CD4-positive, alpha-beta memory T cell (primary cell): ENCODE measurements at regions not wholly inside any gene's neighbourhood (a gene's known extent, or its start where the extent isn't known, plus 50 kb on each side); places are given as distances from the start of the nearest gene placed in this dataset.

Source experiments
- CTCF ChIA-PET: fragments of 350-600 bp; sonication (Branson Sonifier 250); formaldehyde crosslinking; loops from one replicate; lab custom pipeline; 2021; ENCODE audit warnings: inconsistent platforms; ENCODE audit not compliant: partially characterized antibody; lab: Charles Lee
- POLR2A ChIA-PET: fragments of 350-600 bp; sonication (Branson Sonifier 250); formaldehyde crosslinking; loops from one replicate; lab custom pipeline; 2021; ENCODE audit not compliant: partially characterized antibody; lab: Charles Lee
- DNase-seq, 5 donors: peaks; one replicate each; pipeline versions ENCODE4 v3.0.0 to v3.0.0-alpha.2; 2020 to 2022; ENCODE audit warnings: mixed read lengths in 1 of 5
- H3K27ac ChIP-seq: one replicate; pipeline ENCODE4 v1.7.0; 2013; ENCODE audit warnings: low read depth, low read length
- H3K27me3 ChIP-seq: 2 replicates; pipeline ENCODE4 v1.7.0; 2013; ENCODE audit warnings: mild to moderate bottlenecking, low read length, moderate library complexity; ENCODE audit not compliant: insufficient read depth
- H3K36me3 ChIP-seq: 2 replicates; pipeline ENCODE4 v1.7.0; 2013; ENCODE audit warnings: mild to moderate bottlenecking, low read length, moderate library complexity; ENCODE audit not compliant: insufficient read depth
- H3K4me1 ChIP-seq: 2 replicates; pipeline ENCODE4 v1.7.0; 2013; ENCODE audit warnings: mild to moderate bottlenecking, low read length, moderate library complexity; ENCODE audit not compliant: insufficient read depth
- H3K4me3 ChIP-seq, 2 donors: one replicate each; pipeline ENCODE4 v1.7.0; 2013; ENCODE audit warnings: low read length in 2 of 2, mild to moderate bottlenecking in 1 of 2
- H3K9me3 ChIP-seq, 2 donors: one replicate each; pipeline ENCODE4 v1.7.0; 2013; ENCODE audit warnings: low read length in 2 of 2, control low read depth in 1 of 2; ENCODE audit not compliant: control insufficient read depth in 1 of 2
- H3K27ac Mint-ChIP-seq, 7 donors: one replicate each; pipeline ENCODE4 v1.8.0; 2020 to 2021; ENCODE audit warnings: mixed read lengths in 7 of 7, mild to moderate bottlenecking in 6 of 7, inconsistent platforms in 3 of 7, moderate library complexity in 3 of 7
- H3K27me3 Mint-ChIP-seq, 2 donors: one replicate each; pipeline ENCODE4 v1.8.0; 2020 to 2021; ENCODE audit warnings: mixed read lengths in 2 of 2
- H3K36me3 Mint-ChIP-seq, 2 donors: one replicate each; pipeline ENCODE4 v1.8.0; 2020 to 2021; ENCODE audit warnings: mixed read lengths in 2 of 2, inconsistent platforms in 1 of 2, mild to moderate bottlenecking in 1 of 2
- H3K4me1 Mint-ChIP-seq, 4 donors: one replicate each; pipeline ENCODE4 v1.8.0; 2020 to 2021; ENCODE audit warnings: mixed read lengths in 4 of 4, mild to moderate bottlenecking in 1 of 4
- H3K4me3 Mint-ChIP-seq, 8 donors: one replicate each; pipeline ENCODE4 v1.8.0; 2020 to 2021; ENCODE audit warnings: mixed read lengths in 8 of 8, mild to moderate bottlenecking in 7 of 8, moderate library complexity in 6 of 8, inconsistent platforms in 3 of 8
- H3K9me3 Mint-ChIP-seq, 8 donors: one replicate each; pipeline ENCODE4 v1.8.0; 2020 to 2021; ENCODE audit warnings: mixed read lengths in 8 of 8, mild to moderate bottlenecking in 5 of 8, inconsistent platforms in 3 of 8, moderate library complexity in 1 of 8
- intact Hi-C: fragments of 100-400 bp; cut with micrococcal nuclease; formaldehyde crosslinking; loops from one replicate; pipeline ENCODE4 v1.15.1; 2023

DNA sequence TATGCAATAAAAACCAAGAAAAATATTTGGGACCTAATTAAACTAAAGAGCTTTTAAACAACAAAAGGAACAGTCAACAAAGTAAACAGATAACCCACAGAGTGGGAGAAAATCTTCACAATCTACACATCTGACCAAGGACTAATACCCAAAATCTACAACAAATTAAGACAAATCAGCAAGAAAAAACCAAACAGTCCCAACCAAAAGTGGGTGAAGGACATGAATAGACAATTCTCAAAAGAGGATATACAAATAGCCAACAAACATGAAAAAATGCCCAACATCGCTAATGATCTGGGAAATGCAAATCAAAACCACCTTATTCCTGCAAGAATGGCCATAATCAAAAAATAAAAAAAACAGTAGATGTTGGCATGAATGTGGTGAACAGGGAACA lies 250.1 kb downstream of the C1D start:
- Histone ChIP-seq H3K9me3 (no peaks in the 10 kb centered on the region), H3K27ac (no peak overlapping the region), H3K27me3 (no peaks in the 10 kb centered on the region), H3K4me1 (no peaks in the 10 kb centered on the region), H3K36me3 (no peaks in the 10 kb centered on the region), H3K4me3 (no peak overlapping the region)
- no peaks in the 10 kb centered on the region for H3K4me1 Mint-ChIP-seq
- intact Hi-C loops: no loop called here
- no peaks in the 10 kb centered on the region for H3K36me3 Mint-ChIP-seq
- H3K4me3 Mint-ChIP-seq: no peak overlapping the region
- ChIA-PET CTCF (no interaction called here), POLR2A (no interaction called here)
- no peak for DNase-seq
- H3K9me3 Mint-ChIP-seq: peaks cover 2 to 19% (median 8%) of the 10 kb centered on the region in 8 donors
- peaks cover 3 to 9% of the 10 kb centered on the region in 2 donors for H3K27me3 Mint-ChIP-seq
- no peak overlapping the region for H3K27ac Mint-ChIP-seq

DNA sequence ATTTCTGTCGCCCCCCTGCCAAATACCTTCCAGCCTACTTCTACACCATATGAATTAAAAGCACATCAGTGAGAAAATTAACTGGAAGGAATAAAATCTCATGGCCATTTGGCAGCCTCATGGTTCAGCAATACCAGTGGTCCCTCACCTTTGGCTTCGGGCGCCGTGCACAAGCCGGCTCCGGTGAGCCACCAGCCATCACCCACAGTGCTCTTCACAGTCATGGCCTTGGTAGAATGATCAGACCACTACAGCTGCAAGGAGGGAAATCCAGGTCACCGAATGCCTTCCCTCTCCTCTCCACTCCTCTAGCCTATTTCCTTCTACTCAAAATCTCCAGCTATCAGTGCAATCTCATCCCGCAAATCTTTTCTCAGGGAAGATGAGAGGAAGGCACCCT lies 239.1 kb downstream of the C1D start:
- Histone ChIP-seq H3K36me3 (no peaks in the 10 kb centered on the region), H3K4me3 (no peak overlapping the region), H3K4me1 (no peaks in the 10 kb centered on the region), H3K27me3 (no peaks in the 10 kb centered on the region), H3K9me3 (no peaks in the 10 kb centered on the region), H3K27ac (no peak overlapping the region)
- POLR2A ChIA-PET: no interaction called here
- Mint-ChIP-seq H3K27ac (no peak overlapping the region), H3K9me3 (peaks cover 0 to 1% (median 0%) of the 10 kb centered on the region in 8 donors), H3K36me3 (no peaks in the 10 kb centered on the region), H3K4me3 (no peak overlapping the region), H3K27me3 (peaks cover 0 to 2% of the 10 kb centered on the region in 2 donors), H3K4me1 (no peaks in the 10 kb centered on the region)
- CTCF ChIA-PET: interaction anchor here (1.3 kb wide), 1 partner anchor 17 kb away, joined by 3 read pairs; no protein-coding TSS in a partner anchor
- DNase-seq: no peak
- intact Hi-C loops: no loop called here

DNA sequence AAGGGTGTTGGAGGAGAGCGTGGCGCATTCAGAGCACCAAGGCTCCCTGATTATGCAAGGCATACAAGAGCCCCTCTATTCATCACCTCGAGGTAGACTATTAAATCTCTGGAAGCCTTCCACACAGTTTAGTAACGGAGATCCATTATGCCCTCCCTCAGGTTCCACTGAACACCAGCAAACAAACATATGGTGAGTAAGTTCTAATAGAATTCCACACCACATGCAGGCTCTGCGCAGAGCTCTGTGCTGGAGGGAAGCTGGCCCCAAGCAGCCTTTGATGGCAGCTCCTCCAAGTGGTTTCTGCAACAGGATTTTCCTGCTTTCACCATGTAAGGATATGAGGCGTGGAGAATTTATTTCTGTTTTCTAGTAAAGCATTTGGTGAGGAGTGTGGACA lies 238.6 kb downstream of the C1D start:
- no peaks in the 10 kb centered on the region for H3K36me3 ChIP-seq
- no peaks in the 10 kb centered on the region for H3K4me1 ChIP-seq
- no peaks in the 10 kb centered on the region for H3K27me3 ChIP-seq
- DNase-seq: no peak
- intact Hi-C loops: no loop called here
- ChIA-PET POLR2A (no interaction called here), CTCF (interaction anchor here (1.3 kb wide), 1 partner anchor 16 kb away, joined by 3 read pairs; no protein-coding TSS in a partner anchor)
- Mint-ChIP-seq H3K4me1 (no peaks in the 10 kb centered on the region), H3K4me3 (no peak overlapping the region), H3K27ac (no peak overlapping the region), H3K36me3 (no peaks in the 10 kb centered on the region), H3K9me3 (peaks cover 0 to 1% (median 0%) of the 10 kb centered on the region in 8 donors), H3K27me3 (peaks cover 0 to 2% of the 10 kb centered on the region in 2 donors)
- H3K4me3 ChIP-seq: no peak overlapping the region
- H3K9me3 ChIP-seq: no peaks in the 10 kb centered on the region
- H3K27ac ChIP-seq: no peak overlapping the region

DNA sequence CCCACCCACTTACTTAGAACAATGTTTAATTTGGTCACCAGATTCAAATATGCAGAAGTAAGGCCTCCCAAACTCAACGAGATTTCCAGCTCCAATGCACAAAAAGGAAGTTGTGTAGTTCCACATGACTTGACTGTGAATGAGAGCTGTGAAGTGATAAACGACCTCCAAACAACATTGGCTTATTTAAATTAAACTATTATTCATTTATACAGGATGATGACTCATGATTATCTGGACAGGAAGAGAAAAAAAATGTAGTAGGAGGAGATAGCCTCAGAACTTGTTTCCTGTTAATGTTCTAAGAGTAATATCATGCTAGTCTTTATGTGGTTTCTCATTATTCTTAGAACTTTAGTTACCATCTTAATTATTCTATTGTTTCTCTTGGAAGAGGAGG lies 237.3 kb downstream of the C1D start:
- no peaks in the 10 kb centered on the region for H3K4me1 ChIP-seq
- Mint-ChIP-seq H3K9me3 (peaks cover 0 to 1% (median 0%) of the 10 kb centered on the region in 8 donors), H3K36me3 (no peaks in the 10 kb centered on the region), H3K27me3 (peaks cover 0 to 2% of the 10 kb centered on the region in 2 donors), H3K4me3 (no peak overlapping the region), H3K4me1 (no peaks in the 10 kb centered on the region), H3K27ac (no peak overlapping the region)
- H3K27me3 ChIP-seq: no peaks in the 10 kb centered on the region
- CTCF ChIA-PET: no interaction called here
- no peaks in the 10 kb centered on the region for H3K36me3 ChIP-seq
- no peaks in the 10 kb centered on the region for H3K9me3 ChIP-seq
- POLR2A ChIA-PET: no interaction called here
- no peak for DNase-seq
- intact Hi-C loops: no loop called here
- H3K4me3 ChIP-seq: no peak overlapping the region
- H3K27ac ChIP-seq: no peak overlapping the region

DNA sequence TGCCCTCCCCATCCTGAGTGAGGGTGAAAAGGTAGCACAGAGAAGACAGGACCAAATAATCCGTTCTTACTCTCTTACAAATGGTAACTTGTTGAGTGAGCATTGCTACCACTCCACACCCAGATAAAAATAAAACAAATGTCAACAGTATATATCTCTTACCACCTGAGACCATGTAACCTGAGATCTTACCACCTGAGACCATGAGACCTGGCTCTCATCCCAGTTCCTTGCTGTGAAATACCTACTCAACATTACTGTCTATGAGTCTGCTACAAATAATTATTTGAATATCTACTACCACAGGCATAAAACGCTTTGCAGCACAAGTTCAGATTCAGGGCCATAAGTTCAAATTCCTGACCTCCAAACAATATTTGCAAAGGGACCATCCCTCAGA lies 234.7 kb downstream of the C1D start:
- CTCF ChIA-PET: no interaction called here
- Histone ChIP-seq H3K27me3 (no peaks in the 10 kb centered on the region), H3K36me3 (no peaks in the 10 kb centered on the region), H3K4me1 (no peaks in the 10 kb centered on the region), H3K4me3 (no peak overlapping the region), H3K9me3 (no peaks in the 10 kb centered on the region), H3K27ac (no peak overlapping the region)
- H3K27ac Mint-ChIP-seq: no peak overlapping the region
- H3K9me3 Mint-ChIP-seq: peaks cover 0 to 5% (median 0%) of the 10 kb centered on the region in 8 donors
- no peaks in the 10 kb centered on the region for H3K36me3 Mint-ChIP-seq
- intact Hi-C loops: no loop called here
- DNase-seq: no peak
- peaks cover 0 to 2% of the 10 kb centered on the region in 2 donors for H3K27me3 Mint-ChIP-seq
- no peak overlapping the region for H3K4me3 Mint-ChIP-seq
- no peaks in the 10 kb centered on the region for H3K4me1 Mint-ChIP-seq
- POLR2A ChIA-PET: no interaction called here

- Mint-ChIP-seq H3K4me3 (no peak overlapping the region), H3K27ac (no peak overlapping the region), H3K4me1 (no peaks in the 10 kb centered on the region), H3K27me3 (peaks cover 0 to under 1% of the 10 kb centered on the region in 2 donors), H3K36me3 (no peaks in the 10 kb centered on the region), H3K9me3 (peaks cover 0 to 5% (median 0%) of the 10 kb centered on the region in 8 donors)
- Histone ChIP-seq H3K36me3 (no peaks in the 10 kb centered on the region), H3K27ac (no peak overlapping the region), H3K27me3 (no peaks in the 10 kb centered on the region), H3K9me3 (no peaks in the 10 kb centered on the region), H3K4me3 (no peak overlapping the region), H3K4me1 (no peaks in the 10 kb centered on the region)
- ChIA-PET CTCF (interaction anchor here (1.0 kb wide), 1 partner anchor 19 kb away, joined by 3 read pairs; no protein-coding TSS in a partner anchor), POLR2A (no interaction called here)
- no peak for DNase-seq
- intact Hi-C loops: no loop called here
Observed at GRCh38 chr2:67829470-67829869, 233.3 kb downstream of the C1D start.

DNA sequence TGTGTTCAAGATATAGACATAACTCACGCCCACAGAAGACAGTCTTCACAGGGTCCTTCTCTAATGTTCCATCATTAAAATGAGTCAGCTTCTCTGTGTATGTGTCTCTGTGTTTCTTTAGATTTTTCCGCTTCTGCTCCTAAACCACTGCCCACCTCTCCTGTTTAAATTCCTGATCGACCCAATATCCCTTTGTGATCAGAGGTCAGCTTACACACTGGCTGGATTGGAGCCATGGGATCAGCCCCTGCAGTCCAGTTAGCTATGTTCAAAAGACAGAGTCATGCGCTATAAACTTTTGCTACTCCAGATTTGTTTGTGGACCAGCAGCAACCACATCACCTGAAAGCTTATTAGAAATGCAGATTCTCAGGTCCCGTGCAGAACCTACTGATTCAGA lies 229.2 kb downstream of the C1D start:
- H3K27me3 Mint-ChIP-seq: no peaks in the 10 kb centered on the region
- DNase-seq: no peak
- intact Hi-C loops: no loop called here
- ChIA-PET POLR2A (no interaction called here), CTCF (no interaction called here)
- Histone ChIP-seq H3K27ac (no peak overlapping the region), H3K4me3 (no peak overlapping the region), H3K4me1 (no peaks in the 10 kb centered on the region), H3K27me3 (no peaks in the 10 kb centered on the region), H3K36me3 (no peaks in the 10 kb centered on the region), H3K9me3 (no peaks in the 10 kb centered on the region)
- H3K27ac Mint-ChIP-seq: no peak overlapping the region
- H3K36me3 Mint-ChIP-seq: no peaks in the 10 kb centered on the region
- no peaks in the 10 kb centered on the region for H3K4me1 Mint-ChIP-seq
- peaks cover 0 to 5% (median 0%) of the 10 kb centered on the region in 8 donors for H3K9me3 Mint-ChIP-seq
- H3K4me3 Mint-ChIP-seq: no peak overlapping the region

DNA sequence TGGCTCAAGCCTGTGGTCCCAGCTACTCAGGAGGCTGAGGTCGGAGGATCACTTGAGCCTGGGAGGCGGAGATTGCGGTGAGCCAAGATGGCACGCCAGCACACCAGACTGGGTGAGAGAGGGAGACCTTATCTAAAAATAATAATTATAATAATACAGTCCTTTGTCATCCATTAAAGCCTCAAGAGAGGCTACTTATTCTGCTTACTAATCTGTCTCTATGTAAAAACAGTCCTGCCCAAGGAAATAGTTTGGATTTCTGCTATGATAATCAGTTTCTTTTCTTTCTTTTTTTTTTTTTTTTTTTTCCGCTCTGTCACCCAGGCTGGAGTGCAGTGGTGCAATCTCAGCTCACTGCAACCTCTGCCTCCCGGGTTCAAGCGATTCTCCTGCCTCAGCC lies 228.3 kb downstream of the C1D start:
- Mint-ChIP-seq H3K36me3 (no peaks in the 10 kb centered on the region), H3K27me3 (no peaks in the 10 kb centered on the region), H3K4me3 (no peak overlapping the region), H3K4me1 (no peaks in the 10 kb centered on the region), H3K27ac (no peak overlapping the region), H3K9me3 (peaks cover 0 to 5% (median 0%) of the 10 kb centered on the region in 8 donors)
- no peak for DNase-seq
- POLR2A ChIA-PET: no interaction called here
- H3K9me3 ChIP-seq: no peaks in the 10 kb centered on the region
- no peaks in the 10 kb centered on the region for H3K36me3 ChIP-seq
- H3K27me3 ChIP-seq: no peaks in the 10 kb centered on the region
- H3K27ac ChIP-seq: no peak overlapping the region
- CTCF ChIA-PET: no interaction called here
- intact Hi-C loops: no loop called here
- no peak overlapping the region for H3K4me3 ChIP-seq
- H3K4me1 ChIP-seq: no peaks in the 10 kb centered on the region
